ENCODE measurements at regions not wholly inside any gene's neighbourhood (a gene's known extent, or its start where the extent isn't known, plus 50 kb on each side); places are given as distances from the start of the nearest gene placed in this dataset.

DNA sequence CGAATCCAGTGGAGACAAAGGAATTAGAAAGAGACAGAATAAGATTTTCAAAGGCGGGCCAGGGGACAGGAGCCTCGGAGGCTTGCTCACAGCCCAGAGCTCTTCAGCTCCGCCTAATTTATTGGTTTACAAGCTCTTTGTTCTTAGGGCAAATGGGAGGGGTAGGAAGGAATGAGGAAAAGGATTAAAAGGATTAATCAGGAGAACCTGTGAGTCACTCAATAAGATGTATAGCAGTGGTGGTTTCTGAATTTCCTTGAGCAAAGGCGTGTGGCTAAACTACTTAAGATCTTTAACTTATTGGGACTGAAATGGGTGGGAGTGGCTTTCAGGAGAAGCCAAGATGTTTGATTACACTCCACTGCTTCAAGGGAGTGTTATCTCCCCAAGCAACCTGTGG lies 456.0 kb upstream of the SPANXN1 start:
- Histone ChIP-seq H3K36me3 (ENCODE audit: low read depth, missing control alignments) (no peaks in the 10 kb centered on the region), H3K9me3 (no peaks in the 10 kb centered on the region), H3K4me3 (no peak overlapping the region), H3K4me1 (no peaks in the 10 kb centered on the region), H3K27ac (no peak overlapping the region), H3K27me3 (no peaks in the 10 kb centered on the region)
- 60 to 68% methylated on average over 5 of the region's 5 CpGs for WGBS, 2 donors
- TF ChIP-seq, protein P1, sequence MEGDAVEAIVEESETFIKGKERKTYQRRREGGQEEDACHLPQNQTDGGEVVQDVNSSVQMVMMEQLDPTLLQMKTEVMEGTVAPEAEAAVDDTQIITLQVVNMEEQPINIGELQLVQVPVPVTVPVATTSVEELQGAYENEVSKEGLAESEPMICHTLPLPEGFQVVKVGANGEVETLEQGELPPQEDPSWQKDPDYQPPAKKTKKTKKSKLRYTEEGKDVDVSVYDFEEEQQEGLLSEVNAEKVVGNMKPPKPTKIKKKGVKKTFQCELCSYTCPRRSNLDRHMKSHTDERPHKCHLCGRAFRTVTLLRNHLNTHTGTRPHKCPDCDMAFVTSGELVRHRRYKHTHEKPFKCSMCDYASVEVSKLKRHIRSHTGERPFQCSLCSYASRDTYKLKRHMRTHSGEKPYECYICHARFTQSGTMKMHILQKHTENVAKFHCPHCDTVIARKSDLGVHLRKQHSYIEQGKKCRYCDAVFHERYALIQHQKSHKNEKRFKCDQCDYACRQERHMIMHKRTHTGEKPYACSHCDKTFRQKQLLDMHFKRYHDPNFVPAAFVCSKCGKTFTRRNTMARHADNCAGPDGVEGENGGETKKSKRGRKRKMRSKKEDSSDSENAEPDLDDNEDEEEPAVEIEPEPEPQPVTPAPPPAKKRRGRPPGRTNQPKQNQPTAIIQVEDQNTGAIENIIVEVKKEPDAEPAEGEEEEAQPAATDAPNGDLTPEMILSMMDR (IDR thresholded peaks at IDR 0.05): no peak
- no peak for TF ChIP-seq POLR2A (IDR thresholded peaks at IDR 0.05)
- intact Hi-C loops (cut with DNase I; ENCODE audit: low total_unique reads): no loop called here
- no peak for DNase-seq

DNA sequence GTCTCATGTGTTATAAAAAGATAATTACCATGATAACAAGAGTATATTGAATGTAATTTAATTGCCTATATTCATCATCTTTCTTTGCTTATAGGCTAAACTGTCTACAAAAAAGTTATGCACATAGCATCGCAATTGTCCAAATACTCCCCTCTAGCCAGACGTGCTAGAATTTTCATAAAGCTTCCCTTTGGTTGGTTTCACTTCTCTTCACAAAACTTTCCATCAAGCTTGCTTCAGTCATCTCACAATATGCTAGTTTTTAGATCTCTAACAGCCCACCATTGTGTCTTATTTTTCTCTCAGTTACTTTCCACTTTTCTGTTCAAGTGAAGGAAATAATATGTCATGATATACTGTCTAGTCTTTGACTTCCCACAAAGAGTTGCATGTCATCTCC lies 448.3 kb upstream of the SPANXN1 start:
- Histone ChIP-seq H3K27me3 (no peaks in the 10 kb centered on the region), H3K4me3 (no peak overlapping the region), H3K27ac (no peak overlapping the region), H3K4me1 (no peaks in the 10 kb centered on the region), H3K36me3 (ENCODE audit: low read depth, missing control alignments) (no peaks in the 10 kb centered on the region), H3K9me3 (no peaks in the 10 kb centered on the region)
- intact Hi-C loops (cut with DNase I; ENCODE audit: low total_unique reads): no loop called here
- no peak for DNase-seq
- 76 to 77% methylated on average over 2 of the region's 2 CpGs for WGBS, 2 donors
- TF ChIP-seq, protein P1 (IDR thresholded peaks at IDR 0.05): no peak
- TF ChIP-seq POLR2A (IDR thresholded peaks at IDR 0.05): no peak

DNA sequence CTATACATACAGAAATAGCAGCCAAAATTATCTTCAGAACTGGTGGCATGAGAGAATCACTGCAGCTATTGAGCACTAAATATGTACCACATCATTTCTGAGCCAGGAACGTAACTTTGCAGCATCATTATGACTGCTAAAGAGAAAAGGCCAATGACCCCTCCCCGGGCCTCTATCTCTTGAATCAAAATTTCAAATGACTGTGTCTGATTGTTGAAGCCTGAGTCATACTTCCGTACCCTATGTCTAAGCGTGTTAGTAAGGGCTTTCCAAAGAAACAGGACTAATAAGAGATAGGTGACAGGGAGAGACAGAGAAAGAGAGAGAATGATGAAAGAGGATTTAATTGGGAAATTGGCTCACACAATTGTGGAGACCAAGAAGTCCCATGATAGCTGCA lies 445.5 kb upstream of the SPANXN1 start:
- WGBS, 2 donors: 77 to 89% methylated on average over 3 to 4 of the region's 4 CpGs
- no peaks in the 10 kb centered on the region for H3K36me3 ChIP-seq (ENCODE audit: low read depth, missing control alignments)
- no peak for DNase-seq
- no peaks in the 10 kb centered on the region for H3K4me1 ChIP-seq
- H3K27ac ChIP-seq: no peak overlapping the region
- intact Hi-C loops (cut with DNase I; ENCODE audit: low total_unique reads): no loop called here
- H3K27me3 ChIP-seq: no peaks in the 10 kb centered on the region
- TF ChIP-seq POLR2A (IDR thresholded peaks at IDR 0.05): no peak
- TF ChIP-seq, protein P1 (IDR thresholded peaks at IDR 0.05): no peak
- H3K4me3 ChIP-seq: no peak overlapping the region
- no peaks in the 10 kb centered on the region for H3K9me3 ChIP-seq

DNA sequence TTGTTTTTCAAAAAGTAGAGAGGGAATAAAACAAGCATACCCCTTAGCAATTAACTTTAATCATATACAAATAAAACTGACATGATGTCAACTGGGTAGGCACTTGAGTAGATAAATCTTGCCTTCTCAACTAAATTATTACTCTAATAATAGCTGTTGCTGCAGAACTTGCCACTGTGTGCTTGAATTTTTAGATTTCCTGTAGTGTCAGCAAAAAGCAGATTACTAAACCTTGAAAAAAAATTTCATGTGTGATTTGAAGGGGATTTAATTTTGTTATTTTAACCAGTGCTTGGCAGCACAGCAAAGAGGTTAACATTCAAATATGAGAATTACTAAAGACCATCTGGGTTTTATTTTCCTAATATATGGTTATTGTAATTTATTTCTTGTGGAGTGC lies 438.3 kb upstream of the SPANXN1 start:
- Histone ChIP-seq H3K27me3 (no peaks in the 10 kb centered on the region), H3K4me1 (no peaks in the 10 kb centered on the region), H3K27ac (no peak overlapping the region), H3K4me3 (no peak overlapping the region), H3K9me3 (no peaks in the 10 kb centered on the region), H3K36me3 (ENCODE audit: low read depth, missing control alignments) (no peaks in the 10 kb centered on the region)
- intact Hi-C loops (cut with DNase I; ENCODE audit: low total_unique reads): no loop called here
- TF ChIP-seq, protein P1 (IDR thresholded peaks at IDR 0.05): no peak
- no peak for TF ChIP-seq POLR2A (IDR thresholded peaks at IDR 0.05)
- no peak for DNase-seq

DNA sequence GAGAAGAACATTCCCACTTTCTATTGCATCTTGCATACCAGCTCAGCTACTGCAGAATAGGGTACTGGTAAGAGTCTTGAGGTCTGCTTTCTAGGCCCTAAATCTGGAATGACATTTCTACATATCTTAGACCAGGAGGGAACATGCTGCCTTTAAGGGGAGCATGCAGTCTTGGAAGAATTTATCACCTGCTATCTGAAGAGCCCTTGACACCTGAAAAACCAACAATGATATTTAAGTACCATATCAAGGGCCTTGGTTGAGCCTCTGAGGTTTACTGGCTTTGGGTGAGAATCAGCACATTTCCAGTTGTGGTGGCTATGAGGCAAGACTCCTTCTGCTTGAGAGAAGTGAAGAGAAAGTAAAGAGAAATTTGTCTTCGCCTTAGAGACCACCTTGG lies 436.8 kb upstream of the SPANXN1 start:
- TF ChIP-seq POLR2A (IDR thresholded peaks at IDR 0.05): no peak
- TF ChIP-seq, protein P1 (IDR thresholded peaks at IDR 0.05): no peak
- Histone ChIP-seq H3K27ac (no peak overlapping the region), H3K9me3 (no peaks in the 10 kb centered on the region), H3K27me3 (no peaks in the 10 kb centered on the region), H3K4me3 (no peak overlapping the region), H3K4me1 (no peaks in the 10 kb centered on the region), H3K36me3 (ENCODE audit: low read depth, missing control alignments) (no peaks in the 10 kb centered on the region)
- intact Hi-C loops (cut with DNase I; ENCODE audit: low total_unique reads): no loop called here
- 88 to 100% methylated on average over 1 of the region's 1 CpG for WGBS, 2 donors
- DNase-seq: no peak
